ENCODE measurements at regions not wholly inside any gene's neighbourhood (a gene's known extent, or its start where the extent isn't known, plus 50 kb on each side); places are given as distances from the start of the nearest gene placed in this dataset.

- TF ChIP-seq RAD21 (IDR thresholded peaks at IDR 0.05; ENCODE audit: low read depth) = no peak
- TF ChIP-seq CREB1 (IDR thresholded peaks at IDR 0.05; ENCODE audit: low read depth) = no peak
- no peak for TF ChIP-seq MAX (IDR thresholded peaks at IDR 0.05)
- TF ChIP-seq CEBPB (IDR thresholded peaks at IDR 0.05) = no peak
- no peak for TF ChIP-seq EGR1 (IDR thresholded peaks at IDR 0.05)
- TF ChIP-seq NFIC (IDR thresholded peaks at IDR 0.05) = no peak
- no peak for TF ChIP-seq YY1 (IDR thresholded peaks at IDR 0.05; ENCODE audit: low read depth)
- no peak for TF ChIP-seq TAF1 (IDR thresholded peaks at IDR 0.05; ENCODE audit: low read depth)
These were observed 126.1 kb upstream of the POC5 start for GRCh38 chr5:75843319-75843718.

Data from Ishikawa (cell line).